CD4-positive, alpha-beta T cell treated with Interleukin-17A for 1 hour (primary cell): ENCODE measurements at regions not wholly inside any gene's neighbourhood (a gene's known extent, or its start where the extent isn't known, plus 50 kb on each side); places are given as distances from the start of the nearest gene placed in this dataset.
"Not testable (repeated sequence)": the region's sequence is repeated elsewhere in the genome, so short reads cannot be mapped to it uniquely, and the experiment has no call there.

Source experiments
- DNase-seq: peaks from one replicate; pipeline ENCODE4 v3.0.0-alpha.2; 2020

DNA sequence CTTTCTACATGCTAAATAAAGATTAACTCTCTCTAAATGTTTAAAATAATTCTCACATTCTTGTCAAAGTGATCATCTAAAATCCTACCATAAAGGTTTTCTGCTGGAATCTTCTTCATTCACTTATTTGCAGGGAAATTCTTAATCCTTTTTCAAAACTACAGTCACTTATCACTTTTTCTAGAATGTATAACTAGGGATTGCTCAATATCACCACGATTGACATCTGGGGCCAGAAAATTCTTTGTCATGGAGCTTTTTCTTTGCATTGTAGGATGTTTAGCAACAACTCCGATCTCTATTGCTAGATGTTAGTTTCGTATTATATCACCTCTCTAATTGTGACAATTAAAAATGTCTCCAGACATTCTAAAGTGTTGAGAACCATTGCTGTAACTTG, 344.9 kb upstream of the PIK3R1 start:
- DNase-seq: no peak

DNA sequence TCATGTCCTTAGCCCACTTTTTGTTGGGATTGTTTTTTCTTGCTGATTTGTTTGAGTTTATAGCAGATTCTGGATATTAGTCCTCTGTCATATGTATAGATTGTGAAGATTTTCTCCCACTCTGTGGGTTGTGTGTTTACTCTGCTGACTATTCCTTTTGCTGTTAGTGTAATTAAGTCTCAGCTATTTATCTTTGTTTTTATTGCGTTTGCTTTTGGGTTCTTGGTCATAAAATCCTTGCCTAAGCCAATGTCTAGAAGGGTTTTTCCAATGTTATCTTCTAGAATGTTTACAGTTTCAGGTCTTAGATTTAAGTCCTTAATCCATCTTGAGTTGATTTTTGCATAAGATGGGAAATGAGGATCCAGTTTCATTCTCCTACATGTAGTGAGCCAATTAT, 351.2 kb upstream of the PIK3R1 start:
- not testable (repeated sequence) for DNase-seq

DNA sequence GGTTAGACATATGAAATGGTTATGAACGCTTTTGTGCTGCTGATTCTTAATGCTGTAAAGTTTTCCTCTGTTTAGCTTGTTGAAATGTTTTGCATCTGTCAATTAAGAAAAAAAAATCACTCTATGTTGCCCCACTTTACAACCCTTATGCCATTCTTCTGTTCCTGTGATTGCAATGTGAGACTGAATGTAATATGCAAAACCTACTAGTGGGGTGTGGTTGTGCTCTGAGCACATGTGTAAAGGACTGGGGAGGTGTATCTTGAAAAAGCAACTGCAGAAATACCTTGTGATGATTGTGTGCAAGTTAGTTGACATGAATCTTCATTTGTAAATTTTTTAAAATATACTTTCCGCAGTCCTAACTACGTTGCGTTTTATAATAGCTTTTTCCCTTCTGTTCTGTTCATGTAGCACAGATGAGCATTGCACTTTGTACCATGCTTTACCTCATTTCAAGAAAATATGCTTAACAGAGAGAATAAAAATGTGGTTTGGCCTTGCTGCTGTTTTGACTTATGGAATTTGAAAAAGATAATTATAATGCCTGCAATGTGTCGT, 357.0 kb upstream of the PIK3R1 start:
- no peak for DNase-seq

DNA sequence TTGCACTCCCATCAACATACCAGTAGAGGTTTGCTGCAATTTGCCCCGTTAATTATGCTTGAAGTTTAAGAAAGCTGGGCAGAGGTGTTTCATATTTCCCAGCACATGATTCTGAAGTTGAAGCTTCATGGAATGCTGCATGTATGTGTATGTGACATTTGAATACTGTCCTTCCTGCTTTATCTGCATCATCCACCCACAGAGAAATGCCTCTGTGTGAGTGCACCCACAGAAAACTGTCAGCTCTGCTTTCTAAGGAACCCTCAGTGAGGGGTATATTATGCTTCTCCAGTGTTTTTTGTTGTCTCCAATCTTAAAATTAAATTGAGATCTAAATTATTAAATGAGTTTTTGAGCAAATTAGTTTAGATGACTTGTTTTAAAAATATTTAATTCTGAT, 358.1 kb upstream of the PIK3R1 start:
- no peak for DNase-seq

DNA sequence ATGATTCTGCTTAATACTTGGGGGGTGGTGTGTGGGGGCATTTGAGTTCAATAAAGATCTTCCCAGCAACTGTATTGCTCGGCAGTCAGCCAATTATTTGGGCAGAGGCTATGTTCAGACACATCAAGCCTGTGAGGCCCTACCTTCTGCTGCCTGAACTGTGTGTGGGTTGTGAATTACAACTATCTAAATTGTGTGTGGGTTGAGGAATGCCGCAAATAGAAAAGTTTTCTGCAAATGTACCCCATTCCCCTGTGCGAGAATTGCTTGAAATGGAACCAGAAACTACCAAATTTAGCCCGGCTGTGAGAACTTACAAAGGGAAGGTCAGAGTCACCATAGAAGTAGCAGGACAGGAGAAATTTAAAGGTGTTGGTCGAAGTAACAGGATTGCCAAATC, 360.0 kb upstream of the PIK3R1 start:
- DNase-seq: no peak

DNA sequence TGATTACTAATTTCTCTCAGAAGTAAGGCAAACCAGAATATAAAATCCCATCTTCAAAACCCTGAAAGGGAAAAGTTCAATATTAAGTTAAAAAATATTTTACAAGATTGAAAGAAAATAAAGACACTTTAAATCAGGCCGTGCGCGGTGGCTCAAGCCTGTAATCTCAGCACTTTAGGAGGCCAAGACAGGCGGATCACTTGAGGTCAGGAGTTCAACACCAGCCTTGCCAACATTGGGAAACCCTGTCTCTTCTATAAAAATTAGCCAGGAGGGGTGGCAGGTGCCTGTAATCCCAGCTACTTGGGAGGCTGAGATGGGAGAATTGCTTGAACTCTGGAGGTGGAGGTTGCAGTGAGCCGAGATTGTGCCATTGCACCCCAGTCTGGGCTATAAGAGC, 364.6 kb upstream of the PIK3R1 start:
- not testable (repeated sequence) for DNase-seq

DNA sequence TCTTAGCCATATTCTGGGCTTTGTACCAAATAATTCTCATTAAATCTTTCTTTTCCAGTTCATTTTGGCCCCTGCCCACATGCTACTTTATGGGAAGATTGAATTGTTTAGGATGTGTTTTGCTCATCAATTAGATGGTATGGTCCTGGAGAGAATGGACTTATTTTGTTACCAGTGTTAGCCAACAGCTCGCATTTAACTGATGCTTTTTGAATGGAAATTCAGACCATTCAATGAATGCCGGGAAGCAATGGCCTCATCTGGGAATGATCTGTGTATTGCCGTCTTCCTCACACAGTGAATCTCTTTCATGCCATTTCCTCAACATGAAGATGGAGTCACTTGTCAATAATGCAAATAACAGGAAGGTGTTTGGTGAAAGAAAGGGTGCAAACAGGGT, 370.6 kb upstream of the PIK3R1 start:
- no peak for DNase-seq

DNA sequence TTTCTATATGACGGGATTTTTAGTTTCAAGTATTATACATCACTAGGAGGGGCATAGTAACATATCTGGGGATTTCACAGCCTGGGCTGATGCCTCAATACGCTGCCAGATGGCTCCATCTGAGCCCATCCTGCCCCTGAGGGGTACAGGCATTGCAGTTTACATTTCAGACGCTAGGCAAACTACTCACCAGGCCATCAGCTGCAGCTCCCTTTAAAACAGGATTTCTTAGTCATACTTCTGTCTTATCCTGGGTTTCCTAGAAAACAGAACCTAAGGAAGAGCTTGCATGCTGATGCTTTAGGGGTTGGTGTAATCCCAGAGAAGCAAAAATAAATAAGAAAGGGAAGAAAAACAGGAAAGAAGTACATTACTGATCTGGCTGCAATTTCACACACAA, 372.8 kb upstream of the PIK3R1 start:
- no peak for DNase-seq

DNA sequence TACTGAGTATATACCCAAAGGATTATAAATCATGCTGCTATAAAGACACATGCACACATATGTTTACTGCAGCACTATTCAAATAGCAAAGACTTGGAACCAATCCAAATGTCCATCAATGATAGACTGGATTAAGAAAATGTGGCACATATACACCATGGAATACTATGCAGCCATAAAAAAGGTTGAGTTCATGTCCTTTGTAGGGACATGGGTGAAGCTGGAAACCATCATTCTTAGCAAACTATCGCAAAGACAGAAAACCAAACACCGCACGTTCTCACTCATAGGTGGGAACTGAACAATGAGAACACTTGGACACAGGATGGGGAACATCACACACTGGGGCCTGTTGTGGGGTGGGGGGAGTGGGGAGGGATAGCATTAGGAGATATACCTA, 378.3 kb upstream of the PIK3R1 start:
- not testable (repeated sequence) for DNase-seq

DNA sequence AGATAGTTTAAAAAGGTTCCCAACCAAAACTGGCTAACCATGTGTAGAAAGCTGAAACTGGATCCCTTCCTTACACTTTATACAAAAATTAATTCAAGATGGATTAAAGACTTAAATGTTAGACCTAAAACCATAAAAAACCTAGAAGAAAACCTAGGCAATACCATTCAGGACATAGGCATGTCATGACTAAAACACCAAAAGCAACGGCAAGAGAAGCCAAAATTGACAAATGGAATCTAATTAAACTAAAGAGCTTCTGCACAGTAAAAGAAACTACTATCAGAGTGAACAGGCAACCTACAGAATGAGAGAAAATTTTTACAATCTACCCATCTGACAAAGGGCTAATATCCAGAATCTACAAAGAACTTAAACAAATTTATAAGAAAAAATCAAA, 379.1 kb upstream of the PIK3R1 start:
- DNase-seq: not testable (repeated sequence)

DNA sequence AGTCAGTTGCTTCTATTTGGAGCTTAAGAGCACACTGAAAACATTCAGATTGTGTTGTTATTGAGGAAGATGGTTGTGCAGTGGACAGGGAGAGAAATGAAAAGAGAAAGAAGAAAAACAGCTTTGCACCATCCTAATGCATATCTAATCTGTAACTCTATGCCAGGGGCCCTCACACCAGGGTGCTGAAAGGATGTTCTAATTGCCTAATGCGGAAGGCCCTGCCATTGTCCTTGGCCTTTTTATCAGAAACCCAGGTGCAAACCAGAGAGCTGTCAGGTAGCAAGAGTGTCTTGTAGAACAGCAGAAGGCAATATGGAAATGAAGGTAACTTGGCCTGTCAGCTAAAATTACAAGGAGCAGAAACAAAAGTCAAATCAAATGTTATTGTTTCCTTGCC, 384.5 kb upstream of the PIK3R1 start:
- no peak for DNase-seq

DNA sequence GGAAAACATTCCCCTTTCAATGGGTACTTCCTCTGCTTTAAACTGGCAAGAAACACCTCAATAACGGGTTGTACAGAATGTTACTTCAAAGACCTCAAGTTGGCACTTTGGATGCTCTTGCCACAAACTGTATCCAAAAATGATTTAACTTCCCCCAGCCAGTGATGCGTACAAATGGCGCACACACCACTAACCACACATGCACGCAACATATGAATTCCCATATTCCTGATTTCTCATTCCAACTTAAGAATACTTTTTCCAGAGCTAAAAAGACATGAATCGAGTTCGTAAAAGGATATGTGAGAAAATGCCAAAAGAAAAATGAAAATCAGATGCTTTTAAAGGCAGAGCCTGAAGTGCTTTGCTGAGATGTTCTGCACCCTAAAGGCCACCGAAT, 388.0 kb upstream of the PIK3R1 start:
- DNase-seq: no peak

DNA sequence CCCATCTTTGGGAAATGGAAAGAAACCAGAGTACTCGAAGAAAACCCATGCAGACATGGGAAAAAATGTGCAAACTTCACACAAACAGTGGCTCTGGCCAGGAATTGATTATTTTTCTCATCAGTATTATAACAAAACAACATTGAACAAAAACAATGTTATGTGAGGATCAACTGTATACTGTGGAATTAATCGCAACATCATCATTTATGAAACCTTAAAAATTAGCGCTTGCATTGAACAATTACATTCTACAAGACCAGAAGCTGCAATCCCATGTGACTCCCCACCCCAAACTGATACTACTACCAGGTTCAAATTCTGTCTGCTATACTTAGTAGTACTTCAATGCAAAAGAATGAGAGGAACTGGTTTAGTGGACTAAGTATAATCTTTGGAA, 390.7 kb upstream of the PIK3R1 start:
- DNase-seq: no peak

DNA sequence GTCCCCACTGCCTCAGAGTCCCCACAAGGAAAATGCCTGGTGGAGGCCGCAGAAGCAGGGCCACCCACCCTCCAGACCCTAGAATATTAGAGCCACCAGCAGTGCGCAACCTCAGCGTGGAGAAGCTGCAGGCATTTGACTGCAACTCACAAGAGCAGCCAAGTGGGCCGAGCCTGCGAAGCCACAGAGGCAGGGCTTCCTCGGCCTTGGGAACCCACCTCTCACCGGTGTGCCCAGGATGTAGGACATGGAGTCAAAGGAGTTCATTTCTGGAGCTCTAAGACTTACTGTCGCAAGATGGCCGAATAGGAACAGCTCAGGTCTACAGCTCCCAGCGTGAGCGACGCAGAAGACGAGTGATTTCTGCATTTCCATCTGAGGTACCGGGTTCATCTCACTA, 397.9 kb upstream of the PIK3R1 start:
- no peak for DNase-seq

DNA sequence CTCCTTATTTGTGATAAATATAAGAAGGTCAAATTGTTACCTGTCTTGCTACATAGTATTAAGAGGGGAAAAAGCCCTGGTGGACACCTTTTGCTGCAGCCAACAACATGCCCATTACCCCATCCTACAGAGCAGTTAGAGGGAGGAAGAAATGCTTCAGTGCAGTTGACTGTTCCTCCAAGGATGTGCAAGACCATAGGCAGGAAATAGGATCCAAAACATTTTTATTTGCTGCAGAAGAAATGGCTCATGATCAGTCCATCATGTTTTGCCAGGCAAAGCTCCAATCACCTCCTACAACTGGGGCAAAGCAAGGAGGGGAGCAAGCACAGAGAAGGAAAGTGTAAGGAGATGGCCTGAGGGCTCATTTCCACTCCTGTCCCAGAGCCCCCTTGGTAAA, 399.1 kb upstream of the PIK3R1 start:
- DNase-seq: no peak

DNA sequence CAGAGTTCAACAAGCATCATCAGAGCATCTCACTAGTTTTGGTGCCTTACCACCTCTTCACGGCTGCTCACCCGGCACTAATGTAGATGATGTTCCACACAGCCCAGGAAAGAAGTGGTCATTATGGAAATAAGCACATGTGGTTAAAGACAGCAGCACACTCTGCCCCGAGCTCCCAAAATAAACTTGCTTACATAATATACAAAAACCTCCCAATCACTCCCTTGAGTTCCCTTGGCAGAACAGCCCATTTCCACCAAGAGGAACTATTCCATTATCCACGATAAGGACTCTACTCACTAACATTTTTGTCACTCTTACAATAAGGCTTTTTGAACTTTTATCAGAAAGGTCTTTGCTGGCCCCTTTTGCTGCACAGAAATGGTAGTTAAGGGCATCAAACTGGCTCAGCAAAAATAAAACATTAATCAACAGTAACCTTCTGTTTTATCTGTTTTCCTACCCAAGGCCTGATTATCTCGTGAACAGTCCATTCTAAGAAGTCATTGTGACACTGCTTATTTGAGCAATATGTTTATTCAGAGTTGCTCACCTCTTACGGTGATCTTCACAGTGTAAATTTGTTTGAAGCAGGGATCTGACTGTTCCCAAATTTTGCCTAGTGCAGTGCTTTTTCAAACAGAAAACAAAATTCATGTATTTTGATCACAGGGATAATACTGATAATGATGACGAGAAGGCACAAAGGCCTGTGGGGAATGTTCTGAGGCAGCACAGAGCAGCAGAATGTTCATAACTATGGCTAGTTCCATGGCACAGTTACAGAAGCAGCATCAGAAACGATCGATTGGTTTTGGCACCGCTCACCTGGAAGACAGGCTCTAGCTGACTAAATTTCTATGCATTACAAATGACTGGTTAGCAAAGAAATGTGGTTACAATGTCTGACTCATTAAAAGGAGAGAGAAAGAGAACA, 399.8 kb upstream of the PIK3R1 start:
- no peak for DNase-seq

DNA sequence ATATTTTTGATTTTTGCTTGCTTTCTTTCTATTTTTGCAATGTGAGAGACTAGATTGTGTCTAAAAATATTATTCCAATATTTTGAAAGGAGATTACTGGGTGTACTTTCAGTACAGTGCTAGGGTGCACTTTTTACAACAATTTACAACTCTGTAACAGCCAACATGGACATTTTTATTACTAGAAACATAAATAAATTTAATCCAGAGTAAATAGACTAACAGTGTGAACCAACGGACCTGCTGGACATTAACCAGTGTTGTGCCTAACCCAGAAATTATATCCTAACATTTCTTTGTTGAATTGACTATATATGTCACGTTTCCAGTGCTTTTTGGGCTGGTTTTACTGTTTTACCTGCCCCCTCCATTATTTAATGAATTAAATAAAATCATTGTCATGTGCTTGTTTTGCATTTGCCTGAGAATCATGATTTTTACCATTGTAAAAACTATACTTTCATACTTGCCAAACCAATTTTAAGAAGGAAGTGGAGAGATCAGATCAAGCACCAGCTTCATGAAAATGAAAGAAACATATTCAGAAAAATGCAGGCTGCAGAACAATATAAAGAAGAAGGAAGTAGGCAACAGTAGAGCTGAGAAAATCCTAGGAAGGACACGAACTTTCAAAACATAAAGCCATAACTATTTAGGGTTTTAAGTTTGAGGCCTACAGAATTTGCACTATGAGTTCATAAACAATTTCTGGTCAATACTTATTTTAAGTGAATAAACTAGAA, 400.8 kb upstream of the PIK3R1 start:
- no peak for DNase-seq

DNA sequence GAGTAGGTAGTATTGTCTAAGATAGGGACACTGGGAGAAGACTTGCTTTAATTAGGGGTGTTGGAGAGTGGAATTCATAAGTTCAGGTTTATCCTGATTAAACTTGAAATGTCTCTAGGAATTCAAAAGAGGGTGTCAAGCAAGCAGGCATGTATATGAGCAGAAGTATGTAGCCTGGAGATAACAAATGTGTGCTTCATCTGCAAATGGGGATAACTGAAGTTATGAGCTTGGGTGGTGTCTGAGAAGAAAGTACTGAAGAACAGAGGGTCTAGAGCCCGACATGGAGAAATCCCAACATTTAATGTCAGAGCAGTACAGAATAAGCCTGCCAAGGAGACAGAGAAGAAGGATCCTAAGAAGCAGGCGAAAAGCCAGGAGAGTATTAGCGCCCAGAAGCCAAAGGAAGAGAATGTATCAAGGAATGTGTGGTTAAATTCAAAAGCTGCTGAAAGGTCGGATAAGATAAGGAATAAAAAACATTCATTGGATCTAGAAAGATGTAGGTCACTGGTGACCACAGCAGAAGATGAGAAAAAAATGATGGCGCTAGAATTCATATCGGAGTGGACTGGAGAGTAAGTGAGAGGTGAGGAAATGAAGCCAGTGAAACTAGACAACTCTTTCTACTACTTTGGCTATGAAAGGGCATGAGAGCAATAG, 401.5 kb upstream of the PIK3R1 start:
- no peak for DNase-seq

DNA sequence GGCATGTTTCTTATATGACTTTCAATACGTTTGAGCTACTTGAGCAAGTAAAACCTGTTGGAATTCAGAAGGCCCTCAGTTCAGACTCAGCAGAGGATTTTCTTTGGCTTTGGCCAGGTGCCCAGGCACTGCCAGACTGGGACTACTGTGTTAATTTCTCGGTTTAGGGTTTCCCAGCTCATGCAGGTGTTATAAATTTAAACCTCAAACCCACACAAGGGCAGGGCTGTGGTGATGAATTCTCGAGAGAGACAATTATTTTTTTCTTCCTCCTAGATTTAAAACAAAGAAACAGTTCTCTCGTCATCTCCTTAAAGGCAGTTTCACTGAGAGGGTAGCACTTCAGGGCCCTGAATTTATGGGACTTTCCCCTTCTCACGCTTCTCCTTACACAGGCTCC, 406.0 kb upstream of the PIK3R1 start:
- DNase-seq: peak; percentile 4

DNA sequence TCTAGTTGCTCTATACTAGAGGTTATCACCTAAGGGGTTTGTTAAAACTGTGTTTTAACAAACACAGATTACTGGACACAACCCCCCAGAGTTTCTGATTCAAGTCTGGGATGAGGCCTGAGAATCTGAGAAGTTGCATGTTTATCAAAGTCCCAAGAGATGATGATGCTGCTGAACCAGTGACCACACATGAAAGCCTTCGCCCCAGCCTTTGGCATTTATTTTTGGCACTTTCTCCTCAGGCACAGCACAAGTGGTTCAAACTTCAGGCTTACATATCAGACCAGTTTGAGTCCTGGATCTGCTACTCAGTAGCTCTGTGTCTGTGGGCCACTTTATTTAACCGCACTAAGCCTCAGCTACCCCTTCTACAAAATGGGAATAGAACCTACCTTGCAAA, 407.2 kb upstream of the PIK3R1 start:
- DNase-seq: no peak

DNA sequence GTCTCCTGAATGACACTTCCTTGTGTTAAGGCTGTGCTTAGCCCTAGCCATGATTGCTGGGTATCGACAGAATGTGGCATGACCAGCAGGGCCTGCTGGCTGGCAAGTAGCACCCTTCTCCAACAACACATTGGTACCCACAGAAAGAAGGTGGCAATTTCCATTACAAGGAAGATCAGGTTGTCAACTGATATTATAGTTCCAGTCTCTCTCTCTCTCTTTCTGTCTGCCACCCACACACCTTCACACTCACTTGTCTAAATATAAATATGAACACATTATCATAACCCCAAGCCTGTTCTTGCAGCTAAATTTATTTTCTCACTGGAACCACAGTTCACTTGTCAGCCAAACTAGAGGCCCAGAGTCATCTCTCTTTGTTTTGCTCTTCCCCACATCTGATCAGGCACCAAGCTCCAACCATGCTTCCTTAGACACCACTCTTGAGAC, 408.1 kb upstream of the PIK3R1 start:
- DNase-seq: no peak

DNA sequence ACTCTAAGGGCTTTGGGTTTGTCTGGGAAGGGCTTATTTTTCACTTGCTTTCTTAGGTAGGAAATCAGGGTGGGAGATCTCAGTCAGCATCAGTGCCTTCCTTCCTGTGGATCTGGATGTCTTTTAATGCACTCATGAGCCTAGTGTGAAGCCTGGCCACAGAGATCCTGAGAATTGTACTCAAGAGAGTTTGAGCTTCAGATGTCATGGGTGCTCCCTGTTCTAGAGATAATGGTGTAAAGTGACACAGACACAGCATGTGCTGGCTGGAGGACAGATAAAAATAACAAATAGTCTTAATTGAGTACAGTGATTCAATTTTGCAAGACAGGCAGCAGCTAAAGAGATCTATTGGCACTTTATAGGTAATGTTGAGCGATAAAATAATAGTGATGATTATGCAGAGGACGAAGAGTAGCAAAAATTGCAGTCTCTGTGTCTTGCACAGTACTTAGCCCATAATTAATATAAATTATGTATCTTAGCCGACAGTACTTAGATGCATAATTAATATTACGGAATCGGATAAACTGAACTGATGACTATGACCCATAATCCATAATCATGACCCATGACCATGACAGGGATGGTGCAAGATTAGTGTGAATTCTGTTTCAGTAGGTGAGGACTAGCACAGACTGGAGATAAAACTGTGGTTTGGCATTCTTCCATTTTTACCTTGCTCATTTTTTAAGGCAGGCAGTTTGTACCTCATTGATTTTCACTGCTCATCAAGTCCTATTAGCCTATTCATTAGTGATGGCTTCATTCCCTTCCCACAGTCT, 408.7 kb upstream of the PIK3R1 start:
- no peak for DNase-seq
